ENCODE measurements at regions not wholly inside any gene's neighbourhood (a gene's known extent, or its start where the extent isn't known, plus 50 kb on each side); places are given as distances from the start of the nearest gene placed in this dataset.

DNA sequence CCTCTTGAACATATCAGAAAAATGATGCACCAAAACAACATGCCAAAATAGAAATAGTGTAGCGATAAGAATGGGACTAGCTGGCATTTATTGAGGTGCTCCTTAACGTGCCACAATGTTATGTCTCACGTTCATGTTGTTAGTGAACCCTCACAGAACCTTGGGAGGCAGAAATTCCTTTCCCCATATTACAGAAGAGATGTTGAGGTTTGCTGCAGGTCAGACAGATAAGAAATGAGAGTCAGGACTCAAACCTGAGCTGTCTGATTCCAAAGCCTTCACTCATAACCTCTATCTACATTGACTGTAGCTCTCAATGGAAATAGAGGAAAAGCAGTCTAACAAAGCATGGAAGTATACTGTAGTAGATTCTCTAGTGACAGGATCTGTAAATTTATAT is 163.3 kb upstream of the STK17B start:
- peaks cover 4% of the 10 kb centered on the region for H3K36me3 Mint-ChIP-seq (ENCODE audit: low read depth, unreplicated experiment)
- peaks cover 13% of the 10 kb centered on the region for H3K4me1 Mint-ChIP-seq (ENCODE audit: unreplicated experiment)
- TF ChIP-seq, protein P1, sequence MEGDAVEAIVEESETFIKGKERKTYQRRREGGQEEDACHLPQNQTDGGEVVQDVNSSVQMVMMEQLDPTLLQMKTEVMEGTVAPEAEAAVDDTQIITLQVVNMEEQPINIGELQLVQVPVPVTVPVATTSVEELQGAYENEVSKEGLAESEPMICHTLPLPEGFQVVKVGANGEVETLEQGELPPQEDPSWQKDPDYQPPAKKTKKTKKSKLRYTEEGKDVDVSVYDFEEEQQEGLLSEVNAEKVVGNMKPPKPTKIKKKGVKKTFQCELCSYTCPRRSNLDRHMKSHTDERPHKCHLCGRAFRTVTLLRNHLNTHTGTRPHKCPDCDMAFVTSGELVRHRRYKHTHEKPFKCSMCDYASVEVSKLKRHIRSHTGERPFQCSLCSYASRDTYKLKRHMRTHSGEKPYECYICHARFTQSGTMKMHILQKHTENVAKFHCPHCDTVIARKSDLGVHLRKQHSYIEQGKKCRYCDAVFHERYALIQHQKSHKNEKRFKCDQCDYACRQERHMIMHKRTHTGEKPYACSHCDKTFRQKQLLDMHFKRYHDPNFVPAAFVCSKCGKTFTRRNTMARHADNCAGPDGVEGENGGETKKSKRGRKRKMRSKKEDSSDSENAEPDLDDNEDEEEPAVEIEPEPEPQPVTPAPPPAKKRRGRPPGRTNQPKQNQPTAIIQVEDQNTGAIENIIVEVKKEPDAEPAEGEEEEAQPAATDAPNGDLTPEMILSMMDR (IDR thresholded peaks at IDR 0.05; ENCODE audit: unreplicated experiment), result no peak
- H3K4me3 Mint-ChIP-seq (ENCODE audit: unreplicated experiment), result no peak overlapping the region
- no peaks in the 10 kb centered on the region for H3K27me3 Mint-ChIP-seq (ENCODE audit: unreplicated experiment)
- no peaks in the 10 kb centered on the region for H3K9me3 Mint-ChIP-seq (ENCODE audit: unreplicated experiment)
- no peak overlapping the region for H3K27ac Mint-ChIP-seq (ENCODE audit: unreplicated experiment)
- DNase-seq (ENCODE audit: low spot score), result no peak

DNA sequence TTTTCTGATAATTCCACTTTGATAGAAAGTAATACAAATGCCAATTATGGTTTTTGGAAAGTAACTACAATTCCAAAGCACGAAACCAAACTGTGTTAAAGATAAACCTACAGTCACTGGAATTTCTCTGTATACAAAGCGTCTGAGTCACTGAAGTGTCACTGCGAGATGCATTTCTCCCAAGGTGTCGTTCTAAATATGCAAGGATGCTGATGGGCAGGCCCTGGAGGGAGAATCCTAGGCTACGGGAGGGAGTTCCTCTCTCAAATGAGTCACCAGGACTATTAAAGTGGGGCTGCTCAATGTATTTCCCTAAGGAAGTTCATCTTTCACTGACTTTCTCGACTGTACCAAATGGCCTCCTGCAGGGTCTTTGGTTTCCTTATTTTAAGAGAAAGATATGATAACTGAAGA is 163.8 kb upstream of the STK17B start:
- H3K27ac Mint-ChIP-seq (ENCODE audit: unreplicated experiment), result no peak overlapping the region
- peaks cover 4% of the 10 kb centered on the region for H3K36me3 Mint-ChIP-seq (ENCODE audit: low read depth, unreplicated experiment)
- H3K27me3 Mint-ChIP-seq (ENCODE audit: unreplicated experiment), result no peaks in the 10 kb centered on the region
- TF ChIP-seq, protein P1 (IDR thresholded peaks at IDR 0.05; ENCODE audit: unreplicated experiment), result no peak
- H3K4me1 Mint-ChIP-seq (ENCODE audit: unreplicated experiment), result peaks cover 13% of the 10 kb centered on the region
- no peaks in the 10 kb centered on the region for H3K9me3 Mint-ChIP-seq (ENCODE audit: unreplicated experiment)
- no peak for DNase-seq (ENCODE audit: low spot score)
- no peak overlapping the region for H3K4me3 Mint-ChIP-seq (ENCODE audit: unreplicated experiment)

DNA sequence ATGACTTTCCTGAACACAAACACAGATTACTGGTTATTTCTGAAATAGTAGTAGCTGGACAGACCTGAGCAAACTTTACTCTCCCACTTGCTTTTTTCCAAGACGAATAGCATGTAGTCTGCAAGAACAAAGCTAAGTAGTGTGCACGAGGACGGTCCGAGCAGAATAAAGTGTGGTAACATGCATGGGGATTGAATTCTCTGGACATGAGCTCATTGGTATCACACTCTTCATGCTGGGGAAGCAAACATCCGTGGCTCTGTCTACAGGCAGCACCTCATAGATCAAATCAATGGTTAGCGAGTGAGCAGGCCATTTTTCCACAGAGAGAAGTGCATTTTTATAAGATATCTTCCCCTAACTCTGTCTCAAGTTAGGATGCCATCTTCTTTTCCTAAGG is 164.8 kb upstream of the STK17B start:
- no peak overlapping the region for H3K27ac Mint-ChIP-seq (ENCODE audit: unreplicated experiment)
- no peaks in the 10 kb centered on the region for H3K9me3 Mint-ChIP-seq (ENCODE audit: unreplicated experiment)
- no peaks in the 10 kb centered on the region for H3K27me3 Mint-ChIP-seq (ENCODE audit: unreplicated experiment)
- H3K36me3 Mint-ChIP-seq (ENCODE audit: low read depth, unreplicated experiment), result peaks cover 4% of the 10 kb centered on the region
- H3K4me3 Mint-ChIP-seq (ENCODE audit: unreplicated experiment), result no peak overlapping the region
- peaks cover 9% of the 10 kb centered on the region for H3K4me1 Mint-ChIP-seq (ENCODE audit: unreplicated experiment)
- no peak for DNase-seq (ENCODE audit: low spot score)
- TF ChIP-seq, protein P1 (IDR thresholded peaks at IDR 0.05; ENCODE audit: unreplicated experiment), result no peak

DNA sequence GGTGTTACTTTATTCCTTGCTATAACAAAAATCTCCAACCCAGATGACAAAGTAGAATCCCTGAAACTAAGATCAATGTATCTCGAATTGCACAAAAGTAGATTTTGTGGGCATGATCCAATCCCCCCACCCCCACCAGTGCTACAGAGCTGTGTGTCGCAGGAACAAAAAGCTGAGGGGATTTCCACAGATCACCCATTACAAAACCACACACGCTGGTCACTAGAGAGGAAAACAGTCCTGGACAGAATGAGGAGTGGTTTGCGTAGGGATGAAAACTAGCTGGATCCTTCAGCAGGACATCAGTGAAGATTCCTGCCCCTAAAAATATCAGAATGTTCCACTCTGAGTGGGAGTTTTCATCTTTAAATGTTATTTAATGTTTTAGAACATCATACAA is 165.3 kb upstream of the STK17B start:
- no peaks in the 10 kb centered on the region for H3K9me3 Mint-ChIP-seq (ENCODE audit: unreplicated experiment)
- no peak overlapping the region for H3K27ac Mint-ChIP-seq (ENCODE audit: unreplicated experiment)
- TF ChIP-seq, protein P1 (IDR thresholded peaks at IDR 0.05; ENCODE audit: unreplicated experiment), result no peak
- H3K4me3 Mint-ChIP-seq (ENCODE audit: unreplicated experiment), result no peak overlapping the region
- H3K36me3 Mint-ChIP-seq (ENCODE audit: low read depth, unreplicated experiment), result peaks cover 4% of the 10 kb centered on the region
- peaks cover 4% of the 10 kb centered on the region for H3K4me1 Mint-ChIP-seq (ENCODE audit: unreplicated experiment)
- no peak for DNase-seq (ENCODE audit: low spot score)
- H3K27me3 Mint-ChIP-seq (ENCODE audit: unreplicated experiment), result no peaks in the 10 kb centered on the region

DNA sequence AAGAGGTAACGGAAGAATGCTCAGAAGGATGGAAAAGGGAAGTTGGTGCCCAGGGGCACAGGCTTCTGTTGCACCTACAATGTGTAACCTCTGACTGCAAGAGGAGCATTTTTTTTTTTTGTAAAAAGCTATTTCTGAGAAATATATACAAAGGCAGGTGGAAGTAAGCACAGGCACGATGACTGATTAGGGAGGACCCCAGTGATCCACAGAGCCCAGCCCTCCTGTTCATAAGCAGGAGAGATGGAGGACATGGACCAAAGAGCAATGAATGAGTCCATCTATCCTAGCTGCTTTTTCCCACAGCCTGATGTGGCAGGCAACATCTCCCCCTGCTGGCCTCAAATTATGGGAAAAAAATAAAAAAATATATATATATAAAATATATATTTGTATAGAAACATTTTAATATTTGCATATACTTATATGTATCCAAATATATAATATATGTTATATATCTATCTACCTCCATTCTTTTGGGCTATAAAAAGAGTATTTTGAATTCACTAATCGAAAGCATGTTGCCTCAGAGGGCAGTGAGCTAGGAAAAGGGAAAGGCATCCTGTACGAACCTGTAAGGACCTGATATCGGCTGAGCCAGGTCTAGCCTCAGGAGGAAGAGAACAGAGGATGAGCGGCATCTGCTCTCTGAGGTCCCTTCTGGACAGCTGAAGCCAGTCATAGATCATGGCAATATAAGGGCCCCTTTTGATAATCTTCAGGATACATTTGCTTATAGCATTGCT is 166.0 kb upstream of the STK17B start:
- H3K36me3 Mint-ChIP-seq (ENCODE audit: low read depth, unreplicated experiment), result peaks cover 4% of the 10 kb centered on the region
- no peaks in the 10 kb centered on the region for H3K9me3 Mint-ChIP-seq (ENCODE audit: unreplicated experiment)
- no peaks in the 10 kb centered on the region for H3K27me3 Mint-ChIP-seq (ENCODE audit: unreplicated experiment)
- DNase-seq (ENCODE audit: low spot score), result no peak
- no peak overlapping the region for H3K27ac Mint-ChIP-seq (ENCODE audit: unreplicated experiment)
- TF ChIP-seq, protein P1 (IDR thresholded peaks at IDR 0.05; ENCODE audit: unreplicated experiment), result peak; percentile 70
- no peak overlapping the region for H3K4me3 Mint-ChIP-seq (ENCODE audit: unreplicated experiment)
- no peaks in the 10 kb centered on the region for H3K4me1 Mint-ChIP-seq (ENCODE audit: unreplicated experiment)

Measured in endothelial cell (in vitro differentiated cells).